BE2C (cell line): ENCODE measurements at regions not wholly inside any gene's neighbourhood (a gene's known extent, or its start where the extent isn't known, plus 50 kb on each side); places are given as distances from the start of the nearest gene placed in this dataset.
"Not testable (repeated sequence)": the region's sequence is repeated elsewhere in the genome, so short reads cannot be mapped to it uniquely, and the experiment has no call there.

Experiments
- DNase-seq: peaks from one replicate; pipeline ENCODE4 v3.0.0-alpha.2; 2020
- H3K27me3 ChIP-seq: fragments of 250-450 bp; sonication (Bioruptor Pico); 2 replicates; pipeline ENCODE4 v1.5.1; 2020; ENCODE audit warnings: mild to moderate bottlenecking
- H3K36me3 ChIP-seq: fragments of 250-450 bp; sonication (Bioruptor Pico); 2 replicates; pipeline ENCODE4 v1.5.1; 2020; ENCODE audit warnings: mild to moderate bottlenecking
- H3K4me1 ChIP-seq: fragments of 250-450 bp; sonication (Bioruptor Pico); 2 replicates; pipeline ENCODE4 v1.5.1; 2020
- H3K4me3 ChIP-seq: 2 replicates; pipeline ENCODE4 v1.5.1; 2011; ENCODE audit warnings: low read depth, low read length
- H3K9me3 ChIP-seq: fragments of 250-450 bp; sonication (Bioruptor Pico); 2 replicates; pipeline ENCODE4 v1.5.1; 2020
- CTCF ChIP-seq: IDR thresholded peaks from 2 replicates; pipeline ENCODE4 v1.5.1; 2012; ENCODE audit warnings: mild to moderate bottlenecking, low read depth, low read length

GRCh38 chr9:75499812-75500211 lies 390.7 kb upstream of the PCSK5 start:
- Histone ChIP-seq H3K27me3 (no peaks in the 10 kb centered on the region), H3K36me3 (no peaks in the 10 kb centered on the region), H3K4me1 (no peaks in the 10 kb centered on the region), H3K4me3 (no peak overlapping the region), H3K9me3 (no peaks in the 10 kb centered on the region)
- no peak for DNase-seq
- TF ChIP-seq CTCF: no peak

GRCh38 chr9:75500479-75500878 lies 390.0 kb upstream of the PCSK5 start:
- Histone ChIP-seq H3K36me3 (no peaks in the 10 kb centered on the region), H3K9me3 (no peaks in the 10 kb centered on the region), H3K4me1 (no peaks in the 10 kb centered on the region), H3K27me3 (no peaks in the 10 kb centered on the region), H3K4me3 (no peak overlapping the region)
- no peak for TF ChIP-seq CTCF
- DNase-seq: no peak

GRCh38 chr9:75500940-75501339 lies 389.5 kb upstream of the PCSK5 start:
- H3K36me3 ChIP-seq, H3K4me3 ChIP-seq, DNase-seq, H3K4me1 ChIP-seq, H3K27me3 ChIP-seq, H3K9me3 ChIP-seq: not testable (repeated sequence)

GRCh38 chr9:75504721-75505120 lies 385.8 kb upstream of the PCSK5 start:
- Histone ChIP-seq H3K27me3 (no peaks in the 10 kb centered on the region), H3K36me3 (no peaks in the 10 kb centered on the region), H3K4me1 (no peaks in the 10 kb centered on the region), H3K4me3 (no peak overlapping the region), H3K9me3 (no peaks in the 10 kb centered on the region)
- DNase-seq: no peak
- no peak for TF ChIP-seq CTCF

- Histone ChIP-seq H3K4me1 (no peaks in the 10 kb centered on the region), H3K36me3 (no peaks in the 10 kb centered on the region), H3K27me3 (no peaks in the 10 kb centered on the region), H3K9me3 (no peaks in the 10 kb centered on the region), H3K4me3 (no peak overlapping the region)
- no peak for TF ChIP-seq CTCF
- DNase-seq: no peak
Measured at GRCh38 chr9:75505654-75506053, 384.8 kb upstream of the PCSK5 start.

GRCh38 chr9:75529463-75529862 lies 361.0 kb upstream of the PCSK5 start:
- no peaks in the 10 kb centered on the region for H3K9me3 ChIP-seq
- H3K27me3 ChIP-seq: no peaks in the 10 kb centered on the region
- no peak for DNase-seq
- no peak for TF ChIP-seq CTCF
- H3K4me3 ChIP-seq: no peak overlapping the region
- no peaks in the 10 kb centered on the region for H3K36me3 ChIP-seq
- no peaks in the 10 kb centered on the region for H3K4me1 ChIP-seq

GRCh38 chr9:75531588-75531987 lies 358.9 kb upstream of the PCSK5 start:
- H3K36me3 ChIP-seq: no peaks in the 10 kb centered on the region
- no peaks in the 10 kb centered on the region for H3K4me1 ChIP-seq
- H3K4me3 ChIP-seq: no peak overlapping the region
- no peak for DNase-seq
- H3K9me3 ChIP-seq: no peaks in the 10 kb centered on the region
- H3K27me3 ChIP-seq: no peaks in the 10 kb centered on the region
- no peak for TF ChIP-seq CTCF
